ENCODE measurements at regions not wholly inside any gene's neighbourhood (a gene's known extent, or its start where the extent isn't known, plus 50 kb on each side); places are given as distances from the start of the nearest gene placed in this dataset.

DNA sequence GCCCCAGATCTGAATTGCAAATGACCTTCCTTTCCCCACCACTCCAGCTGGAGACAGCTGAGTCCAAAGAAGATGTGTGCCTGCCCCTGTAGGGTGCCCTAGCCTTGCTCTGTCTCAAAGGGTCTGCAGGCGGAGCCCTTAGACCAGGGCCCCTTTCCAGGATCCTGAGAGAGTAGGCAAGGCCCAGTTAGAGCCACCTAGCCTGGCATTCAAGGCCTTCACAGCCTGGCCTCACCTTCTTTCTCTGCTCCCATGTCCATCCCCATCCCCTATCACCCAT is 66.6 kb upstream of the LHX1 start:
- H3K9me3 ChIP-seq (ENCODE audit: control insufficient read depth, low read length): no peaks in the 10 kb centered on the region
- no peak overlapping the region for H3K9ac ChIP-seq (ENCODE audit: low read length)
- peaks cover 27% of the 10 kb centered on the region for H3K27me3 ChIP-seq (ENCODE audit: control insufficient read depth, insufficient read depth, low read length)
- H3K36me3 ChIP-seq (ENCODE audit: control insufficient read depth, insufficient read depth, low read length): no peaks in the 10 kb centered on the region
- no peak overlapping the region for H3K4me3 ChIP-seq (ENCODE audit: low read length)
- H3K4me1 ChIP-seq (ENCODE audit: control insufficient read depth, insufficient read depth, low read length): no peaks in the 10 kb centered on the region

DNA sequence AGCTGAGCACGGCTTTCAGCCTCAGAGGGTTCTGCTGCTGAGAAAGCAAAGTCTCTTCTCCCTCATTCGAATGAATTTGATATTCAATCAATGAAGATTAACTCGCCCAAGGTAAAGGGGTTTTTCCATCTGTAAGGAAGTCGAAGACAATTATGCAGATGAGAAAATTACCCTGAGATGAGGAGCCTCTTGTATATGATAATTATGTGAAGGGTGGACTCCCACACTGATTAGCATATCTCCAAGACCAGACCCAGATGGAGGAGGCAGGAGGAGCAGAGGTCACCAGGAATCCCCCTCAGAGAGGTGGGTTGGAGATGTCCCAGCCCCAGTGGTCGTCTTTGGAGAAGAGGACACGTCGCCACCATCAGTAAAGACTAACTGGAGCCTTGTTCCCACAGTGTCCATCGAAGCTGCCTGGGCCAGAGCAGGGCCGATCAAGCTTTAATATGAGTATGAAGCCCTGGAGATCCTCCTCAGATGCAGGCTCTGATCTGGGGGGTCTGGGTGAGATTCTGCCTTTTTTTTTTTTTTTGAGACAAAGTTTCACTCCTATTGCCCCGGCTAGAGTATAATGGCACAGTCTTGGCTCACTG is 61.5 kb upstream of the LHX1 start:
- Histone ChIP-seq H3K4me3 (ENCODE audit: low read length) (no peak overlapping the region), H3K36me3 (ENCODE audit: control insufficient read depth, insufficient read depth, low read length) (no peaks in the 10 kb centered on the region), H3K9me3 (ENCODE audit: control insufficient read depth, low read length) (no peaks in the 10 kb centered on the region), H3K27me3 (ENCODE audit: control insufficient read depth, insufficient read depth, low read length) (peaks cover 24% of the 10 kb centered on the region), H3K4me1 (ENCODE audit: control insufficient read depth, insufficient read depth, low read length) (no peaks in the 10 kb centered on the region), H3K9ac (ENCODE audit: low read length) (no peak overlapping the region)

- H3K4me3 ChIP-seq (ENCODE audit: low read length): no peak overlapping the region
- peaks cover 24% of the 10 kb centered on the region for H3K27me3 ChIP-seq (ENCODE audit: control insufficient read depth, insufficient read depth, low read length)
- H3K4me1 ChIP-seq (ENCODE audit: control insufficient read depth, insufficient read depth, low read length): no peaks in the 10 kb centered on the region
- H3K36me3 ChIP-seq (ENCODE audit: control insufficient read depth, insufficient read depth, low read length): no peaks in the 10 kb centered on the region
- H3K9me3 ChIP-seq (ENCODE audit: control insufficient read depth, low read length): no peaks in the 10 kb centered on the region
- no peak overlapping the region for H3K9ac ChIP-seq (ENCODE audit: low read length)
Measured at GRCh38 chr17:36876966-36877365, 60.3 kb upstream of the LHX1 start.

DNA sequence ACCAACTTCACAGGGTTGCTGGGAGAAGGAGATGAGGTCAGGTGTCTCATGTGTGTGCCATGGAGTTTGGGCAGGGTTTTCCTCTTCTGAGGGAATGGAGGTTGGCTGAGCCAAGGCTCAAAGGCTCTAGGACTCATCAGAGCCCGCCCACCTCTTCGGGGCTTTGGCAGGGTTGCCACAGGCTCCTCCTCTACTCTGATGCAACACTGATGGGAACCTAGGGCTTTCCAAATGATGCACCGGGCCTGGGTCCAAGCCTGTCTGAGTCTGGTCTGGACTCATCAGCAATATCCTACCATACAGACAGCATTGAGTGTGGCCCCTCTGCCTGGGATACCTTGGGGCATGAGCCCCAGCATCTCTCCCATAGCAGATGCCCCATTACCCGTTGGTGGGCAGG is 59.5 kb upstream of the LHX1 start:
- Histone ChIP-seq H3K9ac (ENCODE audit: low read length) (no peak overlapping the region), H3K4me3 (ENCODE audit: low read length) (no peak overlapping the region), H3K27me3 (ENCODE audit: control insufficient read depth, insufficient read depth, low read length) (peaks cover 25% of the 10 kb centered on the region), H3K9me3 (ENCODE audit: control insufficient read depth, low read length) (no peaks in the 10 kb centered on the region), H3K36me3 (ENCODE audit: control insufficient read depth, insufficient read depth, low read length) (no peaks in the 10 kb centered on the region), H3K4me1 (ENCODE audit: control insufficient read depth, insufficient read depth, low read length) (no peaks in the 10 kb centered on the region)

DNA sequence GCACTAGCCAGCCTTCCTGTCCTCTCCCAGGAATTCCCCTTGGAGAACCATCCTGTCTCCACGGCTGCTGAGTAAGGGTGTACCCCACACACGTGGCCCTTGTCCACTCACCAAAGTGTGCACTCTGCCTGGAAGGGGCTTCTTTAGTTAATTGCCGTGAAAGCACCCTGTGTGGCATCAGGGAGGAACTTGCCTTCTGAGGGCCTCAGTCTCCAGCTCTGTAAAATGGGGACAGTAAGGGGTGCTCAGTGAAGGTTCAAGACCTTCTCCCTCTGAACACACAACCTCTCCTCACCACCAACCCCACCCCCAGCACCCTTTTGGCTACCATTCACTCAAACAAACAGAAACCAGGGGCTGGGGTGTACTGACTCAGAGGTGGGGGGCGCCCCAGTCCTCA is 59.1 kb upstream of the LHX1 start:
- peaks cover 26% of the 10 kb centered on the region for H3K27me3 ChIP-seq (ENCODE audit: control insufficient read depth, insufficient read depth, low read length)

GRCh38 chr17:36879027-36879426 is 58.2 kb upstream of the LHX1 start:
- no peak overlapping the region for H3K9ac ChIP-seq (ENCODE audit: low read length)
- H3K4me3 ChIP-seq (ENCODE audit: low read length): no peak overlapping the region
- no peaks in the 10 kb centered on the region for H3K4me1 ChIP-seq (ENCODE audit: control insufficient read depth, insufficient read depth, low read length)
- H3K27me3 ChIP-seq (ENCODE audit: control insufficient read depth, insufficient read depth, low read length): peaks cover 31% of the 10 kb centered on the region
- no peaks in the 10 kb centered on the region for H3K9me3 ChIP-seq (ENCODE audit: control insufficient read depth, low read length)
- H3K36me3 ChIP-seq (ENCODE audit: control insufficient read depth, insufficient read depth, low read length): no peaks in the 10 kb centered on the region

More for the DNA sequence above, 59.1 kb upstream of the LHX1 start:
- no peak overlapping the region for H3K4me3 ChIP-seq (ENCODE audit: low read length)
- no peaks in the 10 kb centered on the region for H3K36me3 ChIP-seq (ENCODE audit: control insufficient read depth, insufficient read depth, low read length)
- no peaks in the 10 kb centered on the region for H3K9me3 ChIP-seq (ENCODE audit: control insufficient read depth, low read length)
- H3K9ac ChIP-seq (ENCODE audit: low read length): no peak overlapping the region
- no peaks in the 10 kb centered on the region for H3K4me1 ChIP-seq (ENCODE audit: control insufficient read depth, insufficient read depth, low read length)

DNA sequence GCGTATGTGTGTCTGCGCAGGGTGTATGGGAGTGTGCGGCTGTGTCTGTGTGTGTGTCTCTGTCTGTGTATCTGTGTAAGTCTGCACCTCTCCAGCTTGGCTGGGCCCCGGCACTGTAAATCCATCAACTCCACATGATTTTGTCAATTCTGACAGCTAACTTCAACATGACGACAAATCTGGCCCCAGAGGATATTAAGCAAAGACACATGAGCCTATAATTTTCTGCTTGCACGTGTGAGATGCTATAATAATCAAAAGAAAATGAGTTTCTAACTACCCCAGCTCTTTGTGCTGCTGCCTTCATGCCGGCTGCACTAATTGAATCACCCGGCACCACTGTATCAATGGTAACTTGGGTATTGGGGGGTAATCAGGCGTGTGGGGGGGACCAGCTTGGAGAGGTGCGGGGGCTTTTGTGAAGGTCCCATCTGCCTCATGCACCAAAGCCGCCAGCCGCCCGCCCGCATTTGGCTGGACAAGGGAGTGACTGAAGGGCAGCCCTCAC is 57.6 kb upstream of the LHX1 start:
- Histone ChIP-seq H3K4me3 (ENCODE audit: low read length) (no peak overlapping the region), H3K9me3 (ENCODE audit: control insufficient read depth, low read length) (no peaks in the 10 kb centered on the region), H3K4me1 (ENCODE audit: control insufficient read depth, insufficient read depth, low read length) (peaks cover under 1% of the 10 kb centered on the region), H3K9ac (ENCODE audit: low read length) (no peak overlapping the region), H3K27me3 (ENCODE audit: control insufficient read depth, insufficient read depth, low read length) (peaks cover 37% of the 10 kb centered on the region), H3K36me3 (ENCODE audit: control insufficient read depth, insufficient read depth, low read length) (no peaks in the 10 kb centered on the region)

DNA sequence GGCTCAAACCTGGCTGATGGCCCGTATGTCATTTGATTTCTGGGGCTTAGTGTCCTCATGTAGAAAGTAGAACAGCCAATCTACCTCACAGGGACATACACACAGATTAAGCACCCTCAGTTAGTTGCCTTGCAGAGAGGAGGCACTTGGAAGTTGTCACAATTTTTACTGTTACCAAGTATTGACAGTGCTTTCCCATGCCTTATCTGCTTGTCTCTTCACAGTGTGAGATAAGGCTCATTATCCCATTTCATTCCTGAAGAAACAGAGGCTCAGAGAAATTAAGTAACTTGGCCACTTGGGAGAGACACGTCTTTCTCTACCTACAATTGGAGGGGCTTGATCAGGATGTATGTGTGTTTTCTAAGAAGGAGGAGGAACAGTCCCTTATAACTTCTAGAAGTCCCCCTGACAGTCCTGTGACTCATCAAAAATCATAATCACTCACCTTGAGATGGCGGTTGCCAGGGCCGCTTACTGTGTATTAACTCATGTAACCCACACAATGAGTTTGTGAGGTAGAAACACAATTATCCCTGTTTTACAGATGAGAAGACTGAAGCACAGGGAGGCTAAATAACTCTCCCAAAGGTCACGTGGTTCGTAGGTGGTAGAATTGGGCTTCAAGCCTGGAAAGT is 56.9 kb upstream of the LHX1 start:
- H3K9me3 ChIP-seq (ENCODE audit: control insufficient read depth, low read length): no peaks in the 10 kb centered on the region
- peaks cover 44% of the 10 kb centered on the region for H3K27me3 ChIP-seq (ENCODE audit: control insufficient read depth, insufficient read depth, low read length)
- H3K4me1 ChIP-seq (ENCODE audit: control insufficient read depth, insufficient read depth, low read length): peaks cover 5% of the 10 kb centered on the region
- H3K9ac ChIP-seq (ENCODE audit: low read length): no peak overlapping the region
- H3K4me3 ChIP-seq (ENCODE audit: low read length): no peak overlapping the region
- no peaks in the 10 kb centered on the region for H3K36me3 ChIP-seq (ENCODE audit: control insufficient read depth, insufficient read depth, low read length)

DNA sequence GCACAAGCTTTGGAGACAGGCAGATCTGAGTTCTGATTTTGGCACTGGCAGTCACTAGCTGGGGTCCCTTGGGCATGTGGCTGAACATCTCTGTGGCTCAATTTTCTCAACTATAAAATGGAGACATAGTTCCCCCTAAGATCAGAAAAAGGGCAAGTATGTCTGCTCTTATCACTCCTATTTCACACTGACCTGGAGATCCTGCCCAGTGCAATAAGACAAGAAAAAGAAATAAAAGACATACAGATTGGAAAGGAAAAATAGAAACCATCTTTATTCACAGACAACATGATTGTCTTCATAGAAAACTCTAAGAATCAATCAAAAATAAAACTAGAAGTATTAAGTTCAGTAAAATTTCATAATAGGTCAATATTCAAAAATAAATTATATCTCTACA is 56.0 kb upstream of the LHX1 start:
- Histone ChIP-seq H3K27me3 (ENCODE audit: control insufficient read depth, insufficient read depth, low read length) (peaks cover 54% of the 10 kb centered on the region), H3K36me3 (ENCODE audit: control insufficient read depth, insufficient read depth, low read length) (no peaks in the 10 kb centered on the region), H3K4me1 (ENCODE audit: control insufficient read depth, insufficient read depth, low read length) (peaks cover 5% of the 10 kb centered on the region), H3K4me3 (ENCODE audit: low read length) (no peak overlapping the region), H3K9me3 (ENCODE audit: control insufficient read depth, low read length) (no peaks in the 10 kb centered on the region), H3K9ac (ENCODE audit: low read length) (no peak overlapping the region)

DNA sequence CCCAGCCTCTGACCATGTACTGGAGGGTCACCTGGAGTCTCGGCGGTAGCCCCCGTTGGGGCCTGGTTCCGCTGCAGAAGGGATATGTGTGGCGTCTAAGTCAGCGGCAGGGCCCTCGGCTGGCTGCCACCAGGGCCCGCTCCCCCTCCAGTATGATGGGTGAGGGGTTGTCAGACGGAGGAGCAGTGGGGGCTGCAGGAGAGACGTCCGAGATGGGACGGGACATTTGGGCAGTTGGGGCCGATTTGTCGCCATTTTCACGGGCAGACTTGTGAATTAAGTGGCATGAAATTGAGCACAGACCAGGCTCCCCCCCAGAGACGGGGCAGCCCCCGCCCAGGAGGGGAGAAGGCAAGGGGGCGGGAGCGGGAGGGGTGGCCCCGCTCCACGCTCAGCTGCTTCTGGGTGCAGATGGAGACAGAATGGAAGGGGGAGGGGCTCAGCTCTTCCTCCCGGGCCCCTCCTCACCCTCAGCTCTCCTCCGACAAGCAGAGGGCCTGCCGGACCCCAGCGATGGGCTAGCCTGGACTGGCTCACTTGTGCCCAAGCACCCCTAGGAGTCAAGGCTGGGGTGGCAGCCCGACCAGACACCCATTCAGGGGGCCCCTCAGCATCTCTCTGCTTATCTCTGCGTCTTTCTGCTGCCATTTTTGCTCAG is 52.7 kb upstream of the LHX1 start:
- Histone ChIP-seq H3K4me3 (ENCODE audit: low read length) (no peak overlapping the region), H3K27me3 (ENCODE audit: control insufficient read depth, insufficient read depth, low read length) (peaks cover 49% of the 10 kb centered on the region), H3K9me3 (ENCODE audit: control insufficient read depth, low read length) (no peaks in the 10 kb centered on the region), H3K4me1 (ENCODE audit: control insufficient read depth, insufficient read depth, low read length) (peaks cover 5% of the 10 kb centered on the region), H3K9ac (ENCODE audit: low read length) (no peak overlapping the region), H3K36me3 (ENCODE audit: control insufficient read depth, insufficient read depth, low read length) (no peaks in the 10 kb centered on the region)

- no peaks in the 10 kb centered on the region for H3K36me3 ChIP-seq (ENCODE audit: control insufficient read depth, insufficient read depth, low read length)
- H3K4me3 ChIP-seq (ENCODE audit: low read length): no peak overlapping the region
- peaks cover 43% of the 10 kb centered on the region for H3K27me3 ChIP-seq (ENCODE audit: control insufficient read depth, insufficient read depth, low read length)
- H3K9me3 ChIP-seq (ENCODE audit: control insufficient read depth, low read length): no peaks in the 10 kb centered on the region
- H3K9ac ChIP-seq (ENCODE audit: low read length): no peak overlapping the region
- peaks cover 5% of the 10 kb centered on the region for H3K4me1 ChIP-seq (ENCODE audit: control insufficient read depth, insufficient read depth, low read length)
Measured at GRCh38 chr17:36885153-36885735, 52.0 kb upstream of the LHX1 start.

- peaks cover 5% of the 10 kb centered on the region for H3K4me1 ChIP-seq (ENCODE audit: control insufficient read depth, insufficient read depth, low read length)
- no peak overlapping the region for H3K9ac ChIP-seq (ENCODE audit: low read length)
- peaks cover 39% of the 10 kb centered on the region for H3K27me3 ChIP-seq (ENCODE audit: control insufficient read depth, insufficient read depth, low read length)
- no peak overlapping the region for H3K4me3 ChIP-seq (ENCODE audit: low read length)
- no peaks in the 10 kb centered on the region for H3K36me3 ChIP-seq (ENCODE audit: control insufficient read depth, insufficient read depth, low read length)
- no peaks in the 10 kb centered on the region for H3K9me3 ChIP-seq (ENCODE audit: control insufficient read depth, low read length)
Measured at GRCh38 chr17:36885771-36886377, 51.4 kb upstream of the LHX1 start.

All from mucosa of stomach (tissue), 1 donor.